ENCODE measurements at regions not wholly inside any gene's neighbourhood (a gene's known extent, or its start where the extent isn't known, plus 50 kb on each side); places are given as distances from the start of the nearest gene placed in this dataset.

DNA sequence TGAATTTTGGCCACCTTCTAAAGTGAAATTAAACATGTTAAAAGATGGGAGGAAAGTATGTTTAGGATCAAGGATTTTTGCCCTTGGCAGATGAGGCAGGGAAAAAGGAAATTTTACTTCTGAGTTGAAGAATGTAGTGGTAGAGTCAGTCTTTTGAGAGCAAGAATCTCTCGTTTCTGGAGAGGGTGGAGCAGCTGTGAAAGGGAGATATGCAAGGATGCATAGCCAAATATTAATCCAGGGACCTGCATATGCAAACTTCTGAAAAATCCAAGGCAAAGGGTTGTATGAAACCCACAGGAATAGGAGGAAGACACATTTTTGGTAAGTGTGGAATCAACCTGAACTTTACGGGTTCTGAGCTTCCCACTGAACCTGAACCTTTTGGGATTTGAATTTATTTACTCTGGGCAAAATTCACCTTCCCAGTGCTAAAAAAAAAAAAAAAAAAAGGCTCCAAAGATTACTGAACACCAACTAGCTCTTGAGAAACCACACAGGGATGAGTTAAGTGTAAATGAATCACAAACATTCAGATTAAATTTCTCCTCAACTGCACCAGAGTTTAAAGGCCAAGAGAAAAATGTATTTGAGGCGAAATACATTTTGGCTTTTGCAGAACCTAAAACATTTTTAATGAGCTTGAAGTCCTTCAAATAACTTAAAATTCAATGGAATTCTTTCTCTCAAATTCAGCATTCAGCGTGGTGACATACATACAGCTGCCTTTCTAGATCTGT lies 187.1 kb upstream of the CDKN3 start:
- no peak for DNase-seq

DNA sequence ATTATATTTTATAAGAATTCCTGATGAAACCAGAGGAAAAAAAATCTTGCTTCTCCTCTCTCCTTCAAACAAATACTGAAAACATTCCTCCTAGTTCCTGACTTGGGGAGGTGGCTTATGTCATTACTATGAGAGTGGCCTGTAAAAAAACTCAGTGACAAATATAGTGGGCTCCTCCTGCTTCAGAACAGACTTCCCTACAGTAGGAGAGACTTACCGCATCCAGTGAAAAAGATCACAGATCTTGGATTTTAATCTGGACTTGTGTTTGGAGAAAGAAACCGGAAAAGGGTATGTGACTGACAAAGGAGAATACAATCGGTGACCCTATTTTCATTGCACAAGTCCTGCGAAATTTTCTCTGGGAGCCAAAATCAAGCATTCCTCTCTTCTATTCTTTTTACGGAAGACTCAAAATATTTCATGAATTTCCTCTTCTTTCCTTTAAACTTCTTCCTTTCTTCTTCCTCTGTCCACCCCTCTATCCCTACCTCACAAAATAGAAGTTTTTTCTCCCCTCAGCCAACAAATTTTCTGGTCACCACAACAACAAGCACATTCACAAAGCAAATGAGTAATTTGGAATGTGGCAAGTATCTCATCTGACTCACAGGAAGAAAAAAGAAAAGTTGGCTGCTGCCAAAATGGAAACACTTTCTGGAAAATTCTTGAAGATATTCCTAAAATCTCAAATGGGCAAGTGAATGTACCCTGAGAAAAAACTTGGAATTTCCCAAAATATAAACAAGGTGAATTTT lies 185.1 kb upstream of the CDKN3 start:
- DNase-seq: no peak

- DNase-seq: no peak
Measured at GRCh38 chr14:54213536-54213935, 183.3 kb upstream of the CDKN3 start.

DNA sequence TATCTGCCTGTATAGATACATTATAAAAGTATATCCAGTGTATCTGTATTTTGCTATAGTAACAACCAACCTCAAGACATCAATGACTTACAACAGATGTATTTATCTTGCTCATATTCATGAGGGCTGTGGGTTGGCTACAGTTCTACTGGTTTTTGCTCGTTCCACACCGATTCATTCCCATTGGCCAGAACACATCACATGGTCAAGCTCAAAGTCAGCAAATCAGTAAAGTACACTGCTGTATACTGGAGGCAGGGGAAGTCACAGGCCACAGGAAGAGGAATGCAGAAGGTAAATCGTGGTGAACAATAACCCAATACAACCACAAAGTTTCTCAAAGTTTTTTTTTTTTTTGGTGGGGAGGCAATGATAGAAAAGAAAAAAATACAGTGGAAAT lies 180.0 kb upstream of the CDKN3 start:
- DNase-seq: no peak

DNA sequence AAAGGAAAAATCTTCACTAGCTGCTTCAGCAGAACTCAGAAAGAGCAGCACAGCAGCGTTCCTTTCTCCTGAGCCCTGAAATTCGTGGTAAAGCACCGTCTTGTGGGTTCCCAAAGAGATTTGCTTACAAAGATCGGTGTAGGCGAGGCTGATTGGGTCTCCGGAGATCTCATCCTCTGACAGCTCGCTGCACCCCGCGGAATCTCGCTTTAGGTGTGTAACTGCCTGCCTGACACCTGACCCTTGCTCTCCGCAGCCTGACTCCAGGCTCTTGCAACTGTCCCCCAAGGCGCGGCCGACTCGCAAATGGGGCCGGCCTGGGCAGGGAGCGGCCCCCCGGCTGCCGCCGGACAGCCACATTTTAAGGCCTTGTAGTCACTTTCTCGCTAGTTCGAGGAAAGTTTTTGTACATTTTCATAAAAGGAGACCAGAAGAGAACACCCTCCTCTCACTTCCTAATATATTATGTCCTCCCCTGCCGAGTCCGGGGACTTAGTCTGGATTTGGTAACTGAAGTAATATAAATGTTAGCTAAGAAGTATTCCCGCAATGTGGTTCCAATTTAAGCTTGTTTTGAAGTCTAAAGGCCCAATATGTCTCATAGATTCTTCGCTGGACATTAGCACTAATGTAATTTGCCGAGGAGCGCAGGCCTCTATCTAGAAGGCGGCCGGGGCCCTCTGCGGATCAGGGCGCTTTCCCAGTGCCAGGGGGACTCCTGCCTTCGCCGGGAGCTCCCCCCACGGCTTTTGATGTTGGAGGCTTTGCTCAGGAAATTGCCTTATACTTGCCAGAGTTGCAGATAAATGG lies 177.3 kb upstream of the CDKN3 start:
- no peak for DNase-seq

DNA sequence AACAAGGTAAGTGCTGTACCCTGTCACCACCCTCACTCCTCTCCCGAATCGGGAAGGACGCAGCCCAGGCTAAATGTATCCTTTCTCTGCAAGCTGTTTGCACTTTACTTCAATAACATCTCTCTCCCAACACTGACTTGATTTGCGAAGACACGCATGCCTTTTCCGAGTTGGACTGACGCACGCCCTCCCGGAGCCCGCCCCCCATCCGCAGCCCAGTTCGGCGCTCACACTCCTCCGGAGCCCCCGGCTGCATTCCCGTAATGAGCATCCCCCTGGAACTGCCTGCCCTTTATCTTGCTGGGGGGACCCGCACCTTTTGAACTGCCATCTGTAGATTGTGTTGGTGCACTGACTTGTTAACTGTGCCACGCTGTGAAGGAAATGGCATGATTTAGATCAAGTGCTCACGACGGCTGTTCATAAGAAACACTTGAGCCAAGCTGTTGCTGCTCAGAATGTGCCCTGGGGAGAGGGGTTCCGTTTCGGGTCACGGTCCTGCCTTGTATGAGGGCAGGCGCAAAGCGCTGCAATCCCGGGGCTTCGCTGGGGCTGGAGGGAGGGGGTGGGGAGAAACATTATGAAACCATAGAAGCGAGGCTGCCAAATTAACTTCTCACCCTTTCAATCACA lies 176.6 kb upstream of the CDKN3 start:
- DNase-seq: no peak

DNA sequence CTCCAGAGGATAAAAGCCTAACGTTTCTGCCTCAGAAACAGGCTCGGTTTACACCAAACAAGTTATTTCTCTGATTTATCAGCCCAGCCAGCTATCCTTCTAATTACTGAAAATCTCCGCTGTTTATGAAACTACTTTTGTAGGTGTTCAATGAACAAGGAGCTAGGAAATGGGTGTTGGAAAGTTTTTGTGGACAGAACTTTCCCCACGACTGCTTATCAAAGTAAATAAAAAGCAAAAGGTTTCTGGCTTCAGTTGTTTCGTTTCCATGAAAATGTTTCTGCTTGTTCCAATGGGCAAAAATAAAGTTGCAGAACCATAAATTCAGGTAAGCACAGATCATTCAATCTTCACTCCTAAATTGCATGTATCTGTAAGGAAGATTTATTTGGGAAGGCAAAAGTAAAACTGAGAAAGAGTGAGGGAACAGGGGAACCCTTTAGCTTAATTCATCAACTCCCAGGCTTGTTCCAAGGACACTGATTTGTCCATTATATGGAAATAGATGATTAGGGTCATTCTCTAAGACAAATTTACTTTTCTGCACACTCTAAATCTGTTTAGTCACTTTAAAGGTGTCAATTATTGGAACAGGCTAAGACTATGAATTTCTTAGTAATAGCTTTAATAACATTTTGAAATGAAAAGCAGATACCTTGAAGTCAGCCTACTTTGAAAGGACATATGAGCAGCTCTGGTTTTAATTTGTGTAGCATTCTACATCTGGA lies 175.9 kb upstream of the CDKN3 start:
- no peak for DNase-seq

DNA sequence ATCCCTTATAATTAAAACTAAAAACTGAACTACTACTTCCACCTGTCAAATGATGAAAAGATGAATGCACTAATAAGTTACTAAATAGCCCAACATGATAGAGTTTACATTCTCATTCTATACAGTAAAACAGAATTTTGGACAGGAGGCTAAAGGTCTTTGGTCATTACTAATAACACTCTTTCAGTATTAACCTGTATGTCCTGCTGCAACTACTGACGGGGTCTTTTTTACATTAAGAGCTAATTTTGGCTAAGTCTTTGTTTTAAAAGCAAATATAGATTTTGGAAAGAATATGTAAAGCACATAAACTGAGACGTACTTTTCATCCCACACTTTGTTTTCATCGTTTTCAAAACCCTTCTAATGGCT lies 175.4 kb upstream of the CDKN3 start:
- no peak for DNase-seq

- DNase-seq: no peak
Measured at GRCh38 chr14:54221971-54222370, 174.8 kb upstream of the CDKN3 start.

GRCh38 chr14:54223831-54224402 lies 172.9 kb upstream of the CDKN3 start:
- DNase-seq: no peak

DNA sequence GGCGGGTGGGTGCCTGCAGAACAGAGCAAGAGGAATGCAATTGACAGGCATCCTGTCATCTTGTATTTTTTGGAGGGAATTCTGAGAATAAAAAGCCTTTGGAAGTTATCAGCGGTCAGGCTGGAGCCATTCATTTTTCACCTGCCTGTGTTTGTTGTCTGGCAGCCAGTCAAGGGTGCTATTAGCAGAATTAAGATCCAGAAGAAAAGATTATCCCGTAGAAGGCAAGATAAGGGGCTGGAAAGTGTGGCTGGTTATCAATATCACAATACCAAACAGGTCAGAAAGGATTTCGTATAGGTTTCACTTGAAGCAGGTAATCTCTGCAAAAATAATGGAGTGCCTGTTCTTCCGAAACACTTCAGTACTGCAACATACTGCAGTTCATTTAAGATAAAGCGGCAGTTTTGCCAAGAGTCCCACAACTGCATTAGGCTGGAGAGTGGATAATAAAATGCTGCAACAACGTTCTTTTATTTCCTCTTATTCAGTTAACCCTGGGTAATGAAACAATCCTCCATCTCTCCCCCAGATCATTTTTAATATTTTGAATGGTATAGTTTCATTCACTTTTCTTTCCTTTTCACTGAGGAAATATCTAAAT lies 171.2 kb upstream of the CDKN3 start:
- DNase-seq: no peak

DNA sequence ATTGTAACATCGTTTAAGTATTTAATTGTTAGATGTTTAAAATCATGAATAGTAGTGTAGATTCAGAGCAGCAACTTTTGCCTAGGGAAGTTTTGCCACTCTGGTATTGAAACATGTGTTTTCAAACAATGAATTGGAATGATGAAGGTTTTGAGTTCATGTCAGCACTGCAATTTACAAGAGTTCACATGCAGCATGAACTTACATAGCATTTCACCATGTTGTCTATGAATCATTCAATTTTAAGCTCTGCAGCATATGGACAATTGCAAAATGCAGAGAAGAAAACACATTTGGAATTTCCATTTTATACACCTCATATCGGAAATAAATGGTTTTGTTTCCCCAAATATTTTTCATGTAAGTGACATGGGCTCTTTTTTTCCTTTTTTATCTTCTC lies 170.7 kb upstream of the CDKN3 start:
- DNase-seq: no peak

GRCh38 chr14:54226558-54226957 lies 170.2 kb upstream of the CDKN3 start:
- DNase-seq: no peak

DNA sequence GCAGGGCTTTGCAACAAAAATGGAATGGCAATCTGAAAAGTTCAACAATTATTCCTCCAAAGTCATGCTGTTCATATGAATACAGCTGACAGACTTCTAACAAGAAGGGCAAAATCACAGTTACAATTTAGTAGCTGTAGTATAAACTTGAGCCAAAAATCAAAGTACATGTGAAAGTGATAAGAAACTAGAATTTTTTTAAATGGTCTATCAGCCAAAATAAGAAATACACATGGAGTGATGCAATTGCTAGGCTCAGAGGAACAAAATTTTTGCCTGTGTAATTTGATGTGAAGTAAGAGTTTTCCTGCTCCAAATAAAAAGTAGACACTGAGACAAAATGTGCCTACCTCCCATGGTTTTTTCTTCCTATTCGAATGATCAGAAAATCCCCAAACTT lies 167.7 kb upstream of the CDKN3 start:
- no peak for DNase-seq

DNA sequence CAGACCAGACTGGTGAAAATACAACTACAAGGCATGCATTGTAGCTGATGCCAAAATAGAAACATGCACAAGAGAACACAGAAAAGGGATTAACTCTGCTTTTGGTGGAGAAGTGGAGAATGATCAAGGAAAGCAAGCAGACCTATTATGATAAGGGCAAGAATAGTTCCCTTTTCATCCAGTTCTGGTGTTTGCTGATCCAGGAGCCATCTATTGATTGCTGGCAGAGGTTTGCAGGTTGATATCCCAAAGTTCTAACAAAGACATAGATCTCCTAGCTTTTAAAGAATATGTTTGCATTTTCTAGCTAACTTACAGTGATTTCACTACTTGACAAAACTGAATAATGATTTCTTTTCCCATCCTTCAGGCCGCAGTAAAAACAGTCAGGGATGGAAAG lies 166.2 kb upstream of the CDKN3 start:
- DNase-seq: no peak

DNA sequence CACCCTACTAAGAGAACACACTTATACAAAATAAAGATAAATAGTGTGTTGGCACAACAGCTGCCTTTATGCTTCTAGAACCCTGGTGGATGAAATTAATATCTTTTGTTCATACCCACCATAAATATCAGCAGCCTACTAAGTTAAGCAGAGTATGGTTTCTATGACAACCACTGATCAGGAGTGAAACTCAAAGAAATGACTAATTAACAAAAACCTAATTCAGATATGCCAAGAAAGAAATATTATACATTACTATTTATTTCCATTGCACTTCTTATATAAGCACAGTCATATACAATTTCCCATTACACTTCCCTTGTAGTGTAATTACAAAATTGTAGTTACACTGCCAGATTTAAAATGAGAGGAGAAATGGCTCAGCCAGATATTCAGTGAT lies 164.1 kb upstream of the CDKN3 start:
- no peak for DNase-seq

GRCh38 chr14:54241517-54241916 lies 155.3 kb upstream of the CDKN3 start:
- DNase-seq: no peak

GRCh38 chr14:54251356-54251755 lies 145.5 kb upstream of the CDKN3 start:
- DNase-seq: no peak

DNA sequence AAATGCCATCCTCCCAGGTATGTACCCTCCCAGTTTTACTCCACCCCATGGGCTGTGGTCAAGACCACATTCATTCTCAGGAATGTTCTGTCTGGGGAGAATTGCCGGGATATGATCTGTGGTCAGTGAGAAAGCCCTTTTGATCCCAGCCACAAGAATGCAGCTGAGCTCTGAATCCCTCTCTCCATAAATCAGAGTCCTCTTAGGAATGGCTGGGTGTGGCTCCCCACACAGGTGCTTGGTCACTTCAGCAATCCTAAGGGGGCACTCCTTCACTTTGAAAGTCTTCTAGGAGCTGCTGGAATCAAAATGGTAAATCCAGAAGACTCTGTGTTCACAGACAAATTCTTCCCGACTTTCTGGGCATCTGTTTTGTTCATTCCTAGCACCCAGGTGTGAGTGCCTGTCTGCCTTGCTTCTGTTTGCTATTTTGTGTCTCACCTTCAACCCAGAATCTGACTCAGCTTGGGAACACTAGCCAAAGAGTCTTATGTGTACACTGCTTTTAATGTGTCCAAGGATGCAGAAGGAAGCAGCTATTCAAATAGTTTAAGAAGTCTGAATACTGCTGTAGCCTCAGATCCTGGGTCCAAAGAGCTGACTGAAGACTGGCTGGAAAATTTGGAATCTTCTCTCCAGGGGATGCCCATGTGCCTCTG lies 144.6 kb upstream of the CDKN3 start:
- DNase-seq: no peak
